GM12878 (cell line): ENCODE measurements at regions not wholly inside any gene's neighbourhood (a gene's known extent, or its start where the extent isn't known, plus 50 kb on each side); places are given as distances from the start of the nearest gene placed in this dataset.

Experiments
- BACH1 ChIP-seq: fragments of 450-650 bp; IDR thresholded peaks from 2 replicates; pipeline ENCODE4 v1.6.1; 2017; ENCODE audit warnings: mild to moderate bottlenecking, borderline replicate concordance
- FOXM1 ChIP-seq: IDR thresholded peaks from 2 replicates; pipeline ENCODE4 v1.6.1; 2012; ENCODE audit warnings: low read depth, mild to moderate bottlenecking, inconsistent platforms, low read length, moderate library complexity
- MXI1 ChIP-seq: fragments of 150-350 bp; IDR thresholded peaks from 2 replicates; pipeline ENCODE4 v1.6.1; 2011; ENCODE audit warnings: low read depth, mild to moderate bottlenecking, inconsistent platforms, low read length, improper control_type of control experiment
- POLR2A ChIP-seq: IDR thresholded peaks from 2 replicates; pipeline ENCODE4 v1.6.1; 2011; ENCODE audit warnings: low read depth, mild to moderate bottlenecking, low read length
- POLR2AphosphoS5 ChIP-seq: IDR thresholded peaks from 2 replicates; pipeline ENCODE4 v1.6.1; 2011; ENCODE audit warnings: mild to moderate bottlenecking, low read length, inconsistent platforms
- RBBP5 ChIP-seq: fragments of 200-600 bp; sonication (generic); conservative IDR thresholded peaks from 2 replicates; pipeline ENCODE4 v1.6.1; 2016
- SMC3 ChIP-seq: IDR thresholded peaks from 2 replicates; pipeline ENCODE4 v1.6.1; 2011; ENCODE audit warnings: low read length, improper control_type of control experiment, borderline replicate concordance
- STAT3 ChIP-seq: IDR thresholded peaks from 2 replicates; pipeline ENCODE4 v1.6.1; 2011; ENCODE audit warnings: low read depth, low read length, improper control_type of control experiment
- TF ChIP-seq, protein P1 (sequence below), 3 experiments: IDR thresholded peaks in 2 of 3; conservative IDR thresholded peaks in 1 of 3; 2 replicates each; pipeline ENCODE4 v1.5.1; 2011; ENCODE audit warnings: low read depth in 3 of 3, low read length in 3 of 3, mild to moderate bottlenecking in 3 of 3, control low read depth in 2 of 3, moderate library complexity in 2 of 3, inconsistent platforms in 1 of 3, mixed read lengths in 1 of 3; ENCODE audit not compliant: control insufficient read depth in 2 of 3, insufficient read depth in 1 of 3; ENCODE audit errors: extremely low read depth in 1 of 3

DNA sequence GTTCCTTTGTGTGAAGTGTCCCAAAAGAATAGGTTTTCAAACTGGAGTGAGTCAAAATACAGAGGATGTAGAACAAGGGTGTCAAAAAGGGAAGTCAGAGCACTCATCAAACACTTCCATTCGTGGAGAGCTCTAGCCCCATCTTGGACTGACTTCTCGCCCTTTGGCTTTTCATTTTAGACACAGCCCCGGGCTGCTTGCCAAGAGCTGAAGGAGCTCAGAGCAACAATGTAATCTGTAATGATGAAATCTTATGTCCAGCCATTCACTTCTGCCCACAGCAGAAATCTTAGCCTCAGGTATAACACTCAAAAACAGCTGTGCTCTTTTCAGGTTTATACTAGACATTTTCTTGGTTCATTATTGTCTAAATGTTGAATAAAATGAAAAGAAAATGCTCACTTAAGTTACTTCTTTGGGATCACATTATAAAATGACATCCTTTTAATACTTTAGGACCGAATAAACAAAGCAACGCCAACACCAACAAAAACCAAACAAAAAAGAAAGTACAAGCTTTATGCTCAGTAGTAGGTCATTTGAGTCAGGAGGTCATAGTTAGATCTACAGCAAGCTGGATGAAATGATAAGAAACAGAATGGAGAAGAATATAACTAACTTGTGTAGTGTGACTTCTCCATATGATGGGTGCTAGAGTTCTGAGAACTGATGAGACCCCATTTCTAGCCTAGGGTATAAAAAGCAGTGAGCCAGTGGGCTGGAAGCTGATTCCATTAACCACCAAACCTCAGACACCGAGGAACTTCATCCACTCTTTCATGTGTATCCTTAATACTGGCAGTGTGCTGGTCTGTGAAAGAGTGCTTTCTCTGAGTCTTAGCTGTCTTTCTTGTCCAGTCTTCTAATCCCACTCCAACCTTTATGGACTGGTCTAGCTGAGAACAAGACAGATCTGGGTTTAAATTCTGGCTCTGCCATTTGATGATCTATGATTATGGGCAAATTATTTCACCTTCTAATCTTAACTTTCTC, 131.8 kb upstream of the SLC7A14 start:
- TF ChIP-seq FOXM1 (no peak), POLR2A (no peak), POLR2AphosphoS5 (no peak), STAT3 (no peak), MXI1 (no peak), SMC3 (no peak), RBBP5 (no peak), BACH1 (no peak)
- TF ChIP-seq, protein P1, sequence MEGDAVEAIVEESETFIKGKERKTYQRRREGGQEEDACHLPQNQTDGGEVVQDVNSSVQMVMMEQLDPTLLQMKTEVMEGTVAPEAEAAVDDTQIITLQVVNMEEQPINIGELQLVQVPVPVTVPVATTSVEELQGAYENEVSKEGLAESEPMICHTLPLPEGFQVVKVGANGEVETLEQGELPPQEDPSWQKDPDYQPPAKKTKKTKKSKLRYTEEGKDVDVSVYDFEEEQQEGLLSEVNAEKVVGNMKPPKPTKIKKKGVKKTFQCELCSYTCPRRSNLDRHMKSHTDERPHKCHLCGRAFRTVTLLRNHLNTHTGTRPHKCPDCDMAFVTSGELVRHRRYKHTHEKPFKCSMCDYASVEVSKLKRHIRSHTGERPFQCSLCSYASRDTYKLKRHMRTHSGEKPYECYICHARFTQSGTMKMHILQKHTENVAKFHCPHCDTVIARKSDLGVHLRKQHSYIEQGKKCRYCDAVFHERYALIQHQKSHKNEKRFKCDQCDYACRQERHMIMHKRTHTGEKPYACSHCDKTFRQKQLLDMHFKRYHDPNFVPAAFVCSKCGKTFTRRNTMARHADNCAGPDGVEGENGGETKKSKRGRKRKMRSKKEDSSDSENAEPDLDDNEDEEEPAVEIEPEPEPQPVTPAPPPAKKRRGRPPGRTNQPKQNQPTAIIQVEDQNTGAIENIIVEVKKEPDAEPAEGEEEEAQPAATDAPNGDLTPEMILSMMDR (IDR thresholded peaks at IDR 0.05 in 2 of 3, conservative IDR thresholded peaks at IDR 0.05 in 1 of 3; ENCODE audit: control insufficient read depth in 2 of 3, extremely low read depth in 1 of 3, insufficient read depth in 1 of 3, low read depth in 3 of 3, low read length in 3 of 3) = no peak
